Ovary (tissue), 7 donors: ENCODE measurements at regions not wholly inside any gene's neighbourhood (a gene's known extent, or its start where the extent isn't known, plus 50 kb on each side); places are given as distances from the start of the nearest gene placed in this dataset.

Experiments
- DNase-seq, 5 donors: peaks; one replicate each; pipeline ENCODE4 v3.0.0-alpha.2; 2019 to 2020
- H3K27ac ChIP-seq, 2 donors: fragments of 200-600 bp; one replicate each; pipeline versions ENCODE4 v1.5.1 to v1.8.0; 2019 to 2022
- H3K27me3 ChIP-seq: fragments of 200-600 bp; one replicate; pipeline ENCODE4 v1.8.0; 2022
- H3K36me3 ChIP-seq: fragments of 200-600 bp; sonication (generic); one replicate; pipeline ENCODE4 v1.5.1; 2019
- H3K4me1 ChIP-seq: one replicate; pipeline ENCODE4 v1.8.1; 2013; ENCODE audit warnings: mild to moderate bottlenecking, moderate library complexity; ENCODE audit not compliant: insufficient read depth
- H3K4me3 ChIP-seq: fragments of 200-600 bp; sonication (generic); one replicate; pipeline ENCODE4 v1.5.1; 2017
- H3K9me3 ChIP-seq, 2 donors: fragments of 200-600 bp in 1 of 2; sonication (generic) in 1 of 2; one replicate each; pipeline versions ENCODE4 v1.5.1 to v1.8.1; 2013 to 2019; ENCODE audit warnings: mild to moderate bottlenecking in 1 of 2, moderate library complexity in 1 of 2
- EP300 ChIP-seq: sonication (generic); formaldehyde crosslinking; IDR thresholded peaks from one replicate; pipeline ENCODE4 v1.6.1; 2017; ENCODE audit warnings: antibody characterized with exemption
- POLR2A ChIP-seq: fragments of 450-650 bp; IDR thresholded peaks from one replicate; pipeline ENCODE4 v1.6.1; 2017; ENCODE audit warnings: antibody characterized with exemption, mild to moderate bottlenecking, moderate library complexity
- WGBS, 3 donors: extraction: QIAGEN DNeasy Blood & Tissue Kit in 1 of 3; methylation state at CpG; one replicate each; pipeline versions ENCODE4 v1.1.5 to v1.1.7; 2013 to 2017; 5-methylcytosine and 5-hydroxymethylcytosine counted together
- intact Hi-C, 4 donors: fragments of 100-400 bp; cut with DNase I; formaldehyde crosslinking; loops; one replicate each; pipeline versions ENCODE4 v1.11.0 to v1.15.1; 2022 to 2023
- TF ChIP-seq, protein P1 (sequence below), 3 donors: fragments of 450-650 bp in 2 of 3; fragments of 200-600 bp in 1 of 3; IDR thresholded peaks; one replicate each; pipeline versions ENCODE4 v1.5.1 to v1.8.0; 2016 to 2022; ENCODE audit warnings: antibody characterized with exemption in 3 of 3, mild to moderate bottlenecking in 1 of 3
- donor health status: DM: no; HTN: no; CAD: no; lungs with moderate emphysema.
- donor health status: DM: no; HTN: no; CAD: no.
- donor health status: Bipolar disorder and iron deficiency.
- donor health status: DM: no; HTN: no; CAD: no.
- donor health status: DM: yes; HTN: yes; CAD: no.

DNA sequence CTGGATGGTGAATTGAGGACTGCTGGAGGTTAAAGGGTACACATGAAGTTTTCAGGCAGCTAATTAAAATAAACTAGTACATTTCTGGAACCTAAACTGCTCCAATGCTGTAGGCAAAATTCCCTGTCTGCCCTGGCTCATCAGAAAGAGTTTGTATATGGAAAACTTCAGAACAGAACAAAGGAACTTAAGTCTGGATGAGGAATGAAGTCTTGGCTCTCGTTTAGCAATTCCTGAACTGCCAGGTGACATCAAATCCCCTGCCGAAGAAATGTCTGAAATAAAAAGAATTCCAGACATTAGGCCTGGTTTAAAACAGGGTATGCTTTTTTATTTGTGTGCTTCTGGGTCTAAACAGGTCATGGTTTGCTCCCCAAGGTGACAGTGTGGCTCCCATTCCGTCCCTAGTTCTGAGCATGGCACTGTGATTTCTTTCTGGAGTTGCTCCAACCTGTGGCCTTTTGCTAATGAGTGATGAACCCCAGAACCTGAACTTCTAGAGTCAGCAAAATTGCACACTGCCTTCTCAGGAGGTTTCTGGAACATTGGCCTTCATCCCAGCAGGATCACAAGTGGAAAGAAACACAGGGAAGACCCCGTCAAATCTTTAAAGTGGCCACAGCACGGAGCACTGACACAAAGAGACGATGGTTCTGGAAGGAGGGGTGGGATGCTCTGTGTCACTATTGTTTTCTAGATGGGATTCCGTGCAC lies 129.4 kb upstream of the NAA20 start:
- no peaks in the 10 kb centered on the region for H3K27me3 ChIP-seq
- intact Hi-C loops = loop anchor here in 3 of 4 donors (10.0 kb wide), 3 partner anchors 103 to 193 kb away; no protein-coding TSS in a partner anchor
- WGBS, 3 donors = 37 to 49% (median 44%) methylated on average over 7 of the region's 7 CpGs
- H3K36me3 ChIP-seq = no peaks in the 10 kb centered on the region
- no peak for DNase-seq
- TF ChIP-seq, protein P1, sequence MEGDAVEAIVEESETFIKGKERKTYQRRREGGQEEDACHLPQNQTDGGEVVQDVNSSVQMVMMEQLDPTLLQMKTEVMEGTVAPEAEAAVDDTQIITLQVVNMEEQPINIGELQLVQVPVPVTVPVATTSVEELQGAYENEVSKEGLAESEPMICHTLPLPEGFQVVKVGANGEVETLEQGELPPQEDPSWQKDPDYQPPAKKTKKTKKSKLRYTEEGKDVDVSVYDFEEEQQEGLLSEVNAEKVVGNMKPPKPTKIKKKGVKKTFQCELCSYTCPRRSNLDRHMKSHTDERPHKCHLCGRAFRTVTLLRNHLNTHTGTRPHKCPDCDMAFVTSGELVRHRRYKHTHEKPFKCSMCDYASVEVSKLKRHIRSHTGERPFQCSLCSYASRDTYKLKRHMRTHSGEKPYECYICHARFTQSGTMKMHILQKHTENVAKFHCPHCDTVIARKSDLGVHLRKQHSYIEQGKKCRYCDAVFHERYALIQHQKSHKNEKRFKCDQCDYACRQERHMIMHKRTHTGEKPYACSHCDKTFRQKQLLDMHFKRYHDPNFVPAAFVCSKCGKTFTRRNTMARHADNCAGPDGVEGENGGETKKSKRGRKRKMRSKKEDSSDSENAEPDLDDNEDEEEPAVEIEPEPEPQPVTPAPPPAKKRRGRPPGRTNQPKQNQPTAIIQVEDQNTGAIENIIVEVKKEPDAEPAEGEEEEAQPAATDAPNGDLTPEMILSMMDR (IDR thresholded peaks at IDR 0.05) = no peak
- no peak for TF ChIP-seq POLR2A
- no peak for TF ChIP-seq EP300
- H3K9me3 ChIP-seq = no peaks in the 10 kb centered on the region
- no peak overlapping the region for H3K4me3 ChIP-seq
- H3K27ac ChIP-seq = peak overlapping the region in 1 of 2 donors; percentile 74
- peaks cover 26% of the 10 kb centered on the region for H3K4me1 ChIP-seq

DNA sequence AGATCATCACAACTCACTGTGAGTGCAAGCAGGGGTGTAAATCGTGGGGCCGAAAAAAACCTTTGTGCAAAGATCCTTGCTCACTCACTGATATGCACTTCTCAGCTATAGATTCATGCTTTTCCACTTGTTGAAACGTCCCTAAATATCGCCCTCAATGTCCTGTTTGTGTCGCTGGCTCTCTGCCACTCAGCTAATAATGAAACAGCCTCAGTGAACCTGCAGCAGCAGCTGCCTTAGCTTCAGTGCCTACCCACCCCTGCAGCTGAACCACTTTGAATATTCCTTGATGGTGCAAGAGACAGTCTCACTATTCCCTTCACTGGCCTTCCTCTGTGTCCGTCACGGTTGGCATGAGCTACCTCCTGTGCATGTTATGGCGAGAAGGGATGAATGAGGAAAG lies 128.9 kb upstream of the NAA20 start:
- Histone ChIP-seq H3K27me3 (no peaks in the 10 kb centered on the region), H3K9me3 (no peaks in the 10 kb centered on the region), H3K36me3 (no peaks in the 10 kb centered on the region), H3K27ac (peak overlapping the region; percentile 74 to 90), H3K4me3 (no peak overlapping the region), H3K4me1 (peaks cover 26% of the 10 kb centered on the region)
- intact Hi-C loops = loop anchor here in 3 of 4 donors (10.0 kb wide), 3 partner anchors 103 to 193 kb away; no protein-coding TSS in a partner anchor
- DNase-seq = no peak
- WGBS, 3 donors = 61 to 67% (median 62%) methylated on average over 8 of the region's 8 CpGs
- TF ChIP-seq POLR2A (no peak), EP300 (no peak)
- TF ChIP-seq, protein P1 (IDR thresholded peaks at IDR 0.05) = no peak

DNA sequence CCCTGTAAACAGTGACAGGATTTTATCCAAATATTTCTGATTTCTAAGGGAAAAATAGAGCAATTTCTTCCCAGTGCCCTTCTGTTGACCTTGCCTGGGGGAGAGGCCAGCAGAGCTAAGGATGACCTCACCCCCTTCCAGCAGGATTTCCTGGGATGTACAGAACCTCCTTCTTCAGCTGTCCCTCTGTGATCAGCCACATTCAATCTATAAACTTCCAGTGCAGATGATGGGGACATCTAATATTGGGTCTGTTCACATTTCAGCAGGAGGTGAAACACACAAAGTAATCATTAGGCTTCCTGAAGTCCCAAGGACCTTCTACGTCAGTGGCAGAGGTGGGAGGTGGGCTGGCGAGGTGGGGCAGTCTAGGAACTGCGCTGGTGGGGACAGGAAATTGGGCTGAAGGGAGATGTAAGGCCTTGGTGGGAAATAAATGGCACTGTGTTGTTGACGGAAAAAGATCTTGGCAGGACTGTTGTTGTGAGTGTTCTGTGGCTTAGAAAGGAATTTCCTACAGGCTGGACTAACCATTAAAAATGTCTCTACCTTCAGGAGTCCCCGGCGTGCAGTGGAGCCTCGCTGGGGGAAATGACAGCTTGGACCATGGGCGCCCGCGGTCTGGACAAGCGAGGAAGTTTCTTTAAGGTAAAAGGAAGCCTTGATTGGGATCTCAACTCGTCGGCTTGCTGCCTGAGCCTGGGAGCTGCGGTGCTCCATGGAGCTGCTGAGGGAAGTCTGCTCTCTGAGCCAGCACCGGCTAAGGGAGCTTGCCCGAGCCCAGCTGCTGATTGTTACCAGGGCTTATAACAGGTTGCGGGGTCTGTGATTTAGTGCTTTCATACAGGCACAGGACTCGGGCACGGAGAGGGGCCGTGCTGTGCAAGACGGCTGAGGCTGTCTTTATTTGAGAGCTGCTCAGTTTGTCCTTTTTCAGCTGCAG lies 127.9 kb upstream of the NAA20 start:
- no peaks in the 10 kb centered on the region for H3K9me3 ChIP-seq
- TF ChIP-seq EP300 (no peak), POLR2A (no peak)
- TF ChIP-seq, protein P1 (IDR thresholded peaks at IDR 0.05) = no peak
- no peaks in the 10 kb centered on the region for H3K36me3 ChIP-seq
- WGBS, 3 donors = 1 to 8% (median 2%) methylated on average over 21 of the region's 21 CpGs
- H3K27me3 ChIP-seq = no peaks in the 10 kb centered on the region
- intact Hi-C loops = loop anchor here in 3 of 4 donors (10.0 kb wide), 3 partner anchors 104 to 194 kb away; no protein-coding TSS in a partner anchor
- peak; percentile 54 to 73 (median 69) for DNase-seq
- peak overlapping the region; percentile 74 to 90 for H3K27ac ChIP-seq
- H3K4me1 ChIP-seq = peaks cover 26% of the 10 kb centered on the region
- peak overlapping the region; percentile 17 for H3K4me3 ChIP-seq

DNA sequence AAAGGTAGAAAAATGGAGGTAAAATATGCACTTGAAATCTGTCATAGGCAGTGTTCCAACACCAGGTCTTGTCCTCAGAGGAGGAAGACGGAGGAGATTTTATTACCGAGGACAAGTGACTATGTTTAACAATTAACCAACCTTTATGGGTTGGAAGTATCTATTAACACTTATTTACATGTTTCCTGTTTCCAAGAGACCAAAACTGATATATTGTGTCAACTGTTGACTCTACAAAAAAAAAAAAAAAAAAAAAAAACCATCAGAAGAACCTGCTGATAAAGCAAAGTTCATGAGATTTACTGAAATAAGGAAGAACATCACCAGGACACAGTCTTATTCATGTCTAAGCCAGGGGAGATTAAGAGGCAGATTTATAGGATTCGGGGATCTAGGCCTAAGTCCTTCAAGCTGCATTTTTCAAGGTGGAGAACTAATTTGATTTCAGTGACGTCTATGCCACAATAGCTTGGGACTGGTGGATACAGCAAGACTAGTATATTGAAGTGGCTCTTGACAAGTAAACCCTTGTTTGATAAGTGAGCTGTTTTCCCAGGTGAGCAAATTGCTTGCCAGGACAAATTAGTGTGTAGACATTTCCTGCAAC lies 126.6 kb upstream of the NAA20 start:
- DNase-seq = no peak
- Histone ChIP-seq H3K4me3 (no peak overlapping the region), H3K9me3 (no peaks in the 10 kb centered on the region), H3K36me3 (no peaks in the 10 kb centered on the region), H3K27me3 (no peaks in the 10 kb centered on the region), H3K4me1 (peaks cover 28% of the 10 kb centered on the region), H3K27ac (peak overlapping the region in 1 of 2 donors; percentile 74)
- WGBS, 3 donors = 77 to 87% (median 86%) methylated on average over 4 of the region's 4 CpGs
- intact Hi-C loops = no loop called here
- TF ChIP-seq POLR2A = no peak
- no peak for TF ChIP-seq EP300
- TF ChIP-seq, protein P1 (IDR thresholded peaks at IDR 0.05) = no peak
